IMR-90 (cell line): ENCODE measurements at regions not wholly inside any gene's neighbourhood (a gene's known extent, or its start where the extent isn't known, plus 50 kb on each side); places are given as distances from the start of the nearest gene placed in this dataset.
"Not testable (repeated sequence)": the region's sequence is repeated elsewhere in the genome, so short reads cannot be mapped to it uniquely, and the experiment has no call there.

ENCODE experiments used
- CTCF ChIP-seq: conservative IDR thresholded peaks from 2 replicates; pipeline ENCODE4 v1.5.1; 2012; ENCODE audit warnings: mild to moderate bottlenecking, low read depth, low read length, improper control_type of control experiment
- MAFK ChIP-seq: IDR thresholded peaks from 2 replicates; pipeline ENCODE4 v1.6.1; 2012; ENCODE audit warnings: low read depth, low read length, improper control_type of control experiment
- POLR2A ChIP-seq: IDR thresholded peaks from 2 replicates; pipeline ENCODE4 v1.6.1; 2012; ENCODE audit warnings: mild to moderate bottlenecking, low read depth, low read length
- SMC3 ChIP-seq: fragments of 150-350 bp; IDR thresholded peaks from 2 replicates; pipeline ENCODE4 v1.6.1; 2016; ENCODE audit warnings: low read depth, mild to moderate bottlenecking, antibody characterized with exemption, low read length, moderate library complexity

DNA sequence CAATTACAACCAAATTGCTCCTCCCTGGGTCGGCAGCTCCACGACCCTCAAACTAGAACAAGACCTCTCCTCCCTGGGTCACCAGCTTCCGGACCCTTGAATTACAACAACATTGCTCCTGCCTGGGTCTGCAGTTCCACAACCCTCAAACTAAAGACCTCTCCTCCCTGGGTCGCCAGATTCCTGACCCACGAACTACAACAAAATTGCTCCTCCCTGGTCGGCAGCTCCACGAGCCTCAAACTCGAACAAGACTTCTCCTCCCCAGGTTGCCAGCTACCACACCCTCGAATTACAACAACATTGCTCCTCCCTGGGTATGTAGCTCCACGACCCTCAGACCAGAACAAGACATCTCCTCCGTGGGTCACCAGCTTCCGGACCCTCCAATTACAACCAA is 313.2 kb downstream of the PREX1 start:
- not testable (repeated sequence) for TF ChIP-seq CTCF, SMC3, MAFK, POLR2A
